GM23338 (cell line): ENCODE measurements at regions not wholly inside any gene's neighbourhood (a gene's known extent, or its start where the extent isn't known, plus 50 kb on each side); places are given as distances from the start of the nearest gene placed in this dataset.

ENCODE experiments used
- ATAC-seq: fragments of 200-7000 bp; cut with Tn5 transposase; 3 replicates; pipeline ENCODE4 v1.9.1; 2020
- DNase-seq: peaks from one replicate; pipeline ENCODE4 v3.0.0-alpha.2; 2015; ENCODE audit warnings: low spot score
- H2AFZ ChIP-seq: fragments of 200-600 bp; sonication (generic); 2 replicates; pipeline ENCODE4 v1.8.0; 2016; ENCODE audit warnings: antibody characterized with exemption, mild to moderate bottlenecking, moderate library complexity
- H3F3A ChIP-seq: fragments of 200-600 bp; sonication (generic); replicated peaks from 2 replicates; pipeline ENCODE4 v1.8.0; 2017; ENCODE audit warnings: antibody characterized with exemption, mixed run types, low read depth
- H3K27ac ChIP-seq: fragments of 200-600 bp; sonication (generic); 2 replicates; pipeline ENCODE4 v1.6.1; 2016; ENCODE audit warnings: low read depth
- H3K27me3 ChIP-seq: fragments of 200-600 bp; sonication (generic); 2 replicates; pipeline ENCODE4 v1.8.0; 2016; ENCODE audit warnings: mild to moderate bottlenecking, mixed run types, moderate library complexity; ENCODE audit not compliant: insufficient read depth
- H3K36me3 ChIP-seq: fragments of 200-600 bp; sonication (generic); 2 replicates; pipeline ENCODE4 v1.8.0; 2016; ENCODE audit warnings: mild to moderate bottlenecking; ENCODE audit not compliant: insufficient read depth
- H3K4me1 ChIP-seq: fragments of 200-600 bp; sonication (generic); 2 replicates; pipeline ENCODE4 v1.8.0; 2016; ENCODE audit warnings: mild to moderate bottlenecking, moderate library complexity; ENCODE audit not compliant: insufficient read depth
- H3K4me2 ChIP-seq: fragments of 200-600 bp; sonication (generic); 2 replicates; pipeline ENCODE4 v1.7.1; 2017; ENCODE audit warnings: mixed run types
- H3K4me3 ChIP-seq: fragments of 200-600 bp; sonication (generic); 2 replicates; pipeline ENCODE4 v1.6.1; 2016; ENCODE audit warnings: mixed run types
- H3K79me2 ChIP-seq: fragments of 200-600 bp; sonication (generic); replicated peaks from 2 replicates; pipeline ENCODE4 v1.8.0; 2017; ENCODE audit warnings: mild to moderate bottlenecking; ENCODE audit not compliant: insufficient read depth
- H3K9me2 ChIP-seq: fragments of 200-600 bp; sonication (generic); 2 replicates; pipeline ENCODE4 v1.8.0; 2017; ENCODE audit not compliant: insufficient read depth
- H4K20me1 ChIP-seq: fragments of 200-600 bp; sonication (generic); replicated peaks from 2 replicates; pipeline ENCODE4 v1.8.0; 2017; ENCODE audit warnings: mild to moderate bottlenecking; ENCODE audit not compliant: insufficient read depth
- H3K27ac Mint-ChIP-seq: 2 replicates; pipeline ENCODE4 v1.8.0; 2020; ENCODE audit warnings: inconsistent platforms, mild to moderate bottlenecking, moderate library complexity, mixed read lengths
- H3K27me3 Mint-ChIP-seq: 3 replicates; pipeline ENCODE4 v1.8.0; 2022; ENCODE audit warnings: low read depth, mild to moderate bottlenecking, moderate library complexity, mixed read lengths, inconsistent platforms; ENCODE audit not compliant: insufficient read depth, poor library complexity
- H3K36me3 Mint-ChIP-seq: 3 replicates; pipeline ENCODE4 v1.8.0; 2021; ENCODE audit warnings: low read depth, mild to moderate bottlenecking, inconsistent platforms, moderate library complexity, mixed read lengths
- H3K4me1 Mint-ChIP-seq: 3 replicates; pipeline ENCODE4 v1.8.0; 2020; ENCODE audit warnings: mild to moderate bottlenecking, inconsistent platforms, mixed read lengths
- H3K4me3 Mint-ChIP-seq: 3 replicates; pipeline ENCODE4 v1.8.0; 2021; ENCODE audit warnings: moderate library complexity, mild to moderate bottlenecking, inconsistent platforms, mixed read lengths
- H3K9me3 Mint-ChIP-seq: 3 replicates; pipeline ENCODE4 v1.8.0; 2020; ENCODE audit warnings: moderate library complexity, mild to moderate bottlenecking, inconsistent platforms, mixed read lengths
- CREB1 ChIP-seq: fragments of 250-450 bp; sonication (Bioruptor Pico); IDR thresholded peaks from 2 replicates; pipeline ENCODE4 v1.5.0; 2020; ENCODE audit warnings: low read depth, mild to moderate bottlenecking, moderate library complexity
- EZH2 ChIP-seq: fragments of 200-600 bp; sonication (generic); IDR thresholded peaks from one replicate; pipeline ENCODE4 v1.8.0; 2017; ENCODE audit warnings: antibody characterized with exemption, mild to moderate bottlenecking, low read depth; ENCODE audit not compliant: unreplicated experiment
- EZH2phosphoT487 ChIP-seq: fragments of 200-600 bp; sonication (generic); IDR thresholded peaks from one replicate; pipeline ENCODE4 v1.8.1; 2018; ENCODE audit warnings: antibody characterized with exemption; ENCODE audit not compliant: unreplicated experiment
- JUNB ChIP-seq: IDR thresholded peaks from one replicate; pipeline ENCODE4 v1.6.1; 2016; ENCODE audit warnings: antibody characterized with exemption; ENCODE audit not compliant: unreplicated experiment
- NANOG ChIP-seq: IDR thresholded peaks from 2 replicates; pipeline ENCODE4 v1.6.1; 2016; ENCODE audit warnings: antibody characterized with exemption, borderline replicate concordance
- POLR2AphosphoS5 ChIP-seq: IDR thresholded peaks from 2 replicates; pipeline ENCODE4 v1.6.1; 2016; ENCODE audit warnings: antibody characterized with exemption, low read depth
- STAT1 ChIP-seq: IDR thresholded peaks from one replicate; pipeline ENCODE4 v1.6.1; 2016; ENCODE audit warnings: antibody characterized with exemption; ENCODE audit not compliant: unreplicated experiment
- ZNF114 ChIP-seq: fragments of 250-450 bp; sonication (Bioruptor Pico); IDR thresholded peaks from 2 replicates; pipeline ENCODE4 v1.5.0; 2020; ENCODE audit warnings: mild to moderate bottlenecking, moderate library complexity
- ZNF331 ChIP-seq: fragments of 250-450 bp; sonication (Bioruptor Pico); IDR thresholded peaks from 2 replicates; pipeline ENCODE4 v1.5.0; 2020; ENCODE audit warnings: low read depth, mild to moderate bottlenecking, moderate library complexity
- TF ChIP-seq, protein P1 (sequence below), 2 experiments: fragments of 200-600 bp in 1 of 2; sonication (generic) in 1 of 2; conservative IDR thresholded peaks; 2 replicates each; pipeline versions ENCODE4 v1.5.1 to v1.6.1; 2016 to 2017; ENCODE audit warnings: antibody characterized with exemption in 2 of 2, low read depth in 2 of 2, mild to moderate bottlenecking in 2 of 2, moderate library complexity in 1 of 2
- TF ChIP-seq, protein P2 (sequence below): IDR thresholded peaks from 2 replicates; pipeline ENCODE4 v1.6.1; 2016; ENCODE audit warnings: antibody characterized with exemption
- TF ChIP-seq, protein P3 (sequence below): fragments of 250-450 bp; sonication (Bioruptor Pico); IDR thresholded peaks from 2 replicates; pipeline ENCODE4 v1.5.0; 2020; ENCODE audit warnings: mild to moderate bottlenecking, moderate library complexity
- TF ChIP-seq, protein P4 (sequence below): IDR thresholded peaks from one replicate; pipeline ENCODE4 v1.6.1; 2018; ENCODE audit warnings: antibody characterized with exemption; ENCODE audit not compliant: unreplicated experiment

DNA sequence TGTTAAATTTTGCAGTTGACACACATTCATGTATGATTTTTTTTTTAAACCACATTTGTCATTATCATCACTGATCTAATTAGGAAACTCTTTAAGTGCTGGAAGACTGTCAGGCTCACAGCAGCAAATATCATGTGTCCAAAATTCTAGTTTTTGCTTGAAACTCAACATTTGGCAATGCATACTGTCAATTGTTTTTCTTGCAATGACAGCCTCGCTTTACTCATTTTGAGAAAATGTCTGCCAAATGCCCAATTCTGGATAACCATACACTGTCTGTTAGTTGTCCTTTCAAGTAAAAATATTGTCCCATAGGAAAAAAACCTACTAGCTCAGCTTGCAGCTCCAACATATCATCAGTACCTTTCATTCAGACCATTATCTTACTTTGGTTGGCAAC is 523.9 kb upstream of the ARGLU1 start:
- Histone ChIP-seq H4K20me1 (no peaks in the 10 kb centered on the region), H3K9me2 (peaks cover 3% of the 10 kb centered on the region; the same call in 1 of the 2 replicates), H3K27me3 (no peaks in the 10 kb centered on the region), H2AFZ (no peak overlapping the region), H3K27ac (no peak overlapping the region), H3F3A (no peaks in the 10 kb centered on the region), H3K36me3 (no peaks in the 10 kb centered on the region), H3K4me2 (no peak overlapping the region), H3K79me2 (no peaks in the 10 kb centered on the region), H3K4me1 (no peaks in the 10 kb centered on the region; the same call in 1 of the 2 replicates), H3K4me3 (no peak overlapping the region)
- Mint-ChIP-seq H3K4me3 (no peak overlapping the region), H3K27ac (no peak overlapping the region), H3K4me1 (peaks cover 6% of the 10 kb centered on the region; the same call in 1 of the 3 replicates), H3K9me3 (no peaks in the 10 kb centered on the region), H3K27me3 (no peaks in the 10 kb centered on the region), H3K36me3 (no peaks in the 10 kb centered on the region)
- ATAC-seq (no peak), DNase-seq (no peak)
- no peak for TF ChIP-seq STAT1
- TF ChIP-seq, protein P1, sequence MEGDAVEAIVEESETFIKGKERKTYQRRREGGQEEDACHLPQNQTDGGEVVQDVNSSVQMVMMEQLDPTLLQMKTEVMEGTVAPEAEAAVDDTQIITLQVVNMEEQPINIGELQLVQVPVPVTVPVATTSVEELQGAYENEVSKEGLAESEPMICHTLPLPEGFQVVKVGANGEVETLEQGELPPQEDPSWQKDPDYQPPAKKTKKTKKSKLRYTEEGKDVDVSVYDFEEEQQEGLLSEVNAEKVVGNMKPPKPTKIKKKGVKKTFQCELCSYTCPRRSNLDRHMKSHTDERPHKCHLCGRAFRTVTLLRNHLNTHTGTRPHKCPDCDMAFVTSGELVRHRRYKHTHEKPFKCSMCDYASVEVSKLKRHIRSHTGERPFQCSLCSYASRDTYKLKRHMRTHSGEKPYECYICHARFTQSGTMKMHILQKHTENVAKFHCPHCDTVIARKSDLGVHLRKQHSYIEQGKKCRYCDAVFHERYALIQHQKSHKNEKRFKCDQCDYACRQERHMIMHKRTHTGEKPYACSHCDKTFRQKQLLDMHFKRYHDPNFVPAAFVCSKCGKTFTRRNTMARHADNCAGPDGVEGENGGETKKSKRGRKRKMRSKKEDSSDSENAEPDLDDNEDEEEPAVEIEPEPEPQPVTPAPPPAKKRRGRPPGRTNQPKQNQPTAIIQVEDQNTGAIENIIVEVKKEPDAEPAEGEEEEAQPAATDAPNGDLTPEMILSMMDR (conservative IDR thresholded peaks at IDR 0.05; ENCODE audit: low read depth in 2 of 2), result no peak
- TF ChIP-seq ZNF114 (CRISPR knock-in tag), result no peak
- TF ChIP-seq, protein P2, sequence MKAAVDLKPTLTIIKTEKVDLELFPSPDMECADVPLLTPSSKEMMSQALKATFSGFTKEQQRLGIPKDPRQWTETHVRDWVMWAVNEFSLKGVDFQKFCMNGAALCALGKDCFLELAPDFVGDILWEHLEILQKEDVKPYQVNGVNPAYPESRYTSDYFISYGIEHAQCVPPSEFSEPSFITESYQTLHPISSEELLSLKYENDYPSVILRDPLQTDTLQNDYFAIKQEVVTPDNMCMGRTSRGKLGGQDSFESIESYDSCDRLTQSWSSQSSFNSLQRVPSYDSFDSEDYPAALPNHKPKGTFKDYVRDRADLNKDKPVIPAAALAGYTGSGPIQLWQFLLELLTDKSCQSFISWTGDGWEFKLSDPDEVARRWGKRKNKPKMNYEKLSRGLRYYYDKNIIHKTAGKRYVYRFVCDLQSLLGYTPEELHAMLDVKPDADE, result no peak
- TF ChIP-seq NANOG, result no peak
- no peak for TF ChIP-seq ZNF331
- no peak for TF ChIP-seq POLR2AphosphoS5
- TF ChIP-seq, protein P3, sequence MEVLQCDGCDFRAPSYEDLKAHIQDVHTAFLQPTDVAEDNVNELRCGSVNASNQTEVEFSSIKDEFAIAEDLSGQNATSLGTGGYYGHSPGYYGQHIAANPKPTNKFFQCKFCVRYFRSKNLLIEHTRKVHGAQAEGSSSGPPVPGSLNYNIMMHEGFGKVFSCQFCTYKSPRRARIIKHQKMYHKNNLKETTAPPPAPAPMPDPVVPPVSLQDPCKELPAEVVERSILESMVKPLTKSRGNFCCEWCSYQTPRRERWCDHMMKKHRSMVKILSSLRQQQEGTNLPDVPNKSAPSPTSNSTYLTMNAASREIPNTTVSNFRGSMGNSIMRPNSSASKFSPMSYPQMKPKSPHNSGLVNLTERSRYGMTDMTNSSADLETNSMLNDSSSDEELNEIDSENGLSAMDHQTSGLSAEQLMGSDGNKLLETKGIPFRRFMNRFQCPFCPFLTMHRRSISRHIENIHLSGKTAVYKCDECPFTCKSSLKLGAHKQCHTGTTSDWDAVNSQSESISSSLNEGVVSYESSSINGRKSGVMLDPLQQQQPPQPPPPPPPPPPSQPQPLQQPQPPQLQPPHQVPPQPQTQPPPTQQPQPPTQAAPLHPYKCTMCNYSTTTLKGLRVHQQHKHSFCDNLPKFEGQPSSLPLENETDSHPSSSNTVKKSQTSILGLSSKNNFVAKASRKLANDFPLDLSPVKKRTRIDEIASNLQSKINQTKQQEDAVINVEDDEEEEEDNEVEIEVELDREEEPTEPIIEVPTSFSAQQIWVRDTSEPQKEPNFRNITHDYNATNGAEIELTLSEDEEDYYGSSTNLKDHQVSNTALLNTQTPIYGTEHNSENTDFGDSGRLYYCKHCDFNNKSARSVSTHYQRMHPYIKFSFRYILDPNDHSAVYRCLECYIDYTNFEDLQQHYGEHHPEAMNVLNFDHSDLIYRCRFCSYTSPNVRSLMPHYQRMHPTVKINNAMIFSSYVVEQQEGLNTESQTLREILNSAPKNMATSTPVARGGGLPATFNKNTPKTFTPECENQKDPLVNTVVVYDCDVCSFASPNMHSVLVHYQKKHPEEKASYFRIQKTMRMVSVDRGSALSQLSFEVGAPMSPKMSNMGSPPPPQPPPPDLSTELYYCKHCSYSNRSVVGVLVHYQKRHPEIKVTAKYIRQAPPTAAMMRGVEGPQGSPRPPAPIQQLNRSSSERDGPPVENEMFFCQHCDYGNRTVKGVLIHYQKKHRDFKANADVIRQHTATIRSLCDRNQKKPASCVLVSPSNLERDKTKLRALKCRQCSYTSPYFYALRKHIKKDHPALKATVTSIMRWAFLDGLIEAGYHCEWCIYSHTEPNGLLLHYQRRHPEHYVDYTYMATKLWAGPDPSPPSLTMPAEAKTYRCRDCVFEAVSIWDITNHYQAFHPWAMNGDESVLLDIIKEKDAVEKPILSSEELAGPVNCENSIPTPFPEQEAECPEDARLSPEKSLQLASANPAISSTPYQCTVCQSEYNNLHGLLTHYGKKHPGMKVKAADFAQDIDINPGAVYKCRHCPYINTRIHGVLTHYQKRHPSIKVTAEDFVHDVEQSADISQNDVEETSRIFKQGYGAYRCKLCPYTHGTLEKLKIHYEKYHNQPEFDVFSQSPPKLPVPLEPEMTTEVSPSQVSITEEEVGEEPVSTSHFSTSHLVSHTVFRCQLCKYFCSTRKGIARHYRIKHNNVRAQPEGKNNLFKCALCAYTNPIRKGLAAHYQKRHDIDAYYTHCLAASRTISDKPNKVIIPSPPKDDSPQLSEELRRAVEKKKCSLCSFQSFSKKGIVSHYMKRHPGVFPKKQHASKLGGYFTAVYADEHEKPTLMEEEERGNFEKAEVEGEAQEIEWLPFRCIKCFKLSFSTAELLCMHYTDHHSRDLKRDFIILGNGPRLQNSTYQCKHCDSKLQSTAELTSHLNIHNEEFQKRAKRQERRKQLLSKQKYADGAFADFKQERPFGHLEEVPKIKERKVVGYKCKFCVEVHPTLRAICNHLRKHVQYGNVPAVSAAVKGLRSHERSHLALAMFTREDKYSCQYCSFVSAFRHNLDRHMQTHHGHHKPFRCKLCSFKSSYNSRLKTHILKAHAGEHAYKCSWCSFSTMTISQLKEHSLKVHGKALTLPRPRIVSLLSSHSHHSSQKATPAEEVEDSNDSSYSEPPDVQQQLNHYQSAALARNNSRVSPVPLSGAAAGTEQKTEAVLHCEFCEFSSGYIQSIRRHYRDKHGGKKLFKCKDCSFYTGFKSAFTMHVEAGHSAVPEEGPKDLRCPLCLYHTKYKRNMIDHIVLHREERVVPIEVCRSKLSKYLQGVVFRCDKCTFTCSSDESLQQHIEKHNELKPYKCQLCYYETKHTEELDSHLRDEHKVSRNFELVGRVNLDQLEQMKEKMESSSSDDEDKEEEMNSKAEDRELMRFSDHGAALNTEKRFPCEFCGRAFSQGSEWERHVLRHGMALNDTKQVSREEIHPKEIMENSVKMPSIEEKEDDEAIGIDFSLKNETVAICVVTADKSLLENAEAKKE (CRISPR knock-in tag), result no peak
- TF ChIP-seq EZH2, result no peak
- TF ChIP-seq, protein P4, sequence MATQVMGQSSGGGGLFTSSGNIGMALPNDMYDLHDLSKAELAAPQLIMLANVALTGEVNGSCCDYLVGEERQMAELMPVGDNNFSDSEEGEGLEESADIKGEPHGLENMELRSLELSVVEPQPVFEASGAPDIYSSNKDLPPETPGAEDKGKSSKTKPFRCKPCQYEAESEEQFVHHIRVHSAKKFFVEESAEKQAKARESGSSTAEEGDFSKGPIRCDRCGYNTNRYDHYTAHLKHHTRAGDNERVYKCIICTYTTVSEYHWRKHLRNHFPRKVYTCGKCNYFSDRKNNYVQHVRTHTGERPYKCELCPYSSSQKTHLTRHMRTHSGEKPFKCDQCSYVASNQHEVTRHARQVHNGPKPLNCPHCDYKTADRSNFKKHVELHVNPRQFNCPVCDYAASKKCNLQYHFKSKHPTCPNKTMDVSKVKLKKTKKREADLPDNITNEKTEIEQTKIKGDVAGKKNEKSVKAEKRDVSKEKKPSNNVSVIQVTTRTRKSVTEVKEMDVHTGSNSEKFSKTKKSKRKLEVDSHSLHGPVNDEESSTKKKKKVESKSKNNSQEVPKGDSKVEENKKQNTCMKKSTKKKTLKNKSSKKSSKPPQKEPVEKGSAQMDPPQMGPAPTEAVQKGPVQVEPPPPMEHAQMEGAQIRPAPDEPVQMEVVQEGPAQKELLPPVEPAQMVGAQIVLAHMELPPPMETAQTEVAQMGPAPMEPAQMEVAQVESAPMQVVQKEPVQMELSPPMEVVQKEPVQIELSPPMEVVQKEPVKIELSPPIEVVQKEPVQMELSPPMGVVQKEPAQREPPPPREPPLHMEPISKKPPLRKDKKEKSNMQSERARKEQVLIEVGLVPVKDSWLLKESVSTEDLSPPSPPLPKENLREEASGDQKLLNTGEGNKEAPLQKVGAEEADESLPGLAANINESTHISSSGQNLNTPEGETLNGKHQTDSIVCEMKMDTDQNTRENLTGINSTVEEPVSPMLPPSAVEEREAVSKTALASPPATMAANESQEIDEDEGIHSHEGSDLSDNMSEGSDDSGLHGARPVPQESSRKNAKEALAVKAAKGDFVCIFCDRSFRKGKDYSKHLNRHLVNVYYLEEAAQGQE, result no peak
- no peak for TF ChIP-seq EZH2phosphoT487
- TF ChIP-seq JUNB, result no peak
- no peak for TF ChIP-seq CREB1 (CRISPR knock-in tag)
